ENCODE measurements at regions not wholly inside any gene's neighbourhood (a gene's known extent, or its start where the extent isn't known, plus 50 kb on each side); places are given as distances from the start of the nearest gene placed in this dataset.
A peak's percentile ranks its signal among the peaks of the same experiment; 100 is the strongest.

DNA sequence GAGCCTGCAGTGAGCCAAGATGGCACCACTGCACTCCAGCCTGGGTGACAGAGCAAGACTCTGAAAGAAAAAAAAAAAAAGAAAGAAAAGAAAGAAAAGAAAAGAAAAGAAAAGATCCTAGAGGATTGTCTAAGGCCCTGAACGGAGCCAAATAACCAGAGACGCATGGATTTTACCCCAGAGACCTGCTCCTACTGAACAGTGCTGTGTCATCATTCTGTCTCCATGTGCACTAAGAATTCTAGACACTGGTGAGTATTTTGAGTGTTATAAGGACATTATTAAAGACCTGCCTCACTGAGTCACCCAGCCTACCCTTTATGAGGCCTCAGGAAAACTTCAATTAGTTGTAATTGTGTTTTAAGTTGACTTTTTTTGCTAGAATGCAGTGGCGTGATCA, 61.9 kb upstream of the RIOK3 start:
- no peak for DNase-seq

DNA sequence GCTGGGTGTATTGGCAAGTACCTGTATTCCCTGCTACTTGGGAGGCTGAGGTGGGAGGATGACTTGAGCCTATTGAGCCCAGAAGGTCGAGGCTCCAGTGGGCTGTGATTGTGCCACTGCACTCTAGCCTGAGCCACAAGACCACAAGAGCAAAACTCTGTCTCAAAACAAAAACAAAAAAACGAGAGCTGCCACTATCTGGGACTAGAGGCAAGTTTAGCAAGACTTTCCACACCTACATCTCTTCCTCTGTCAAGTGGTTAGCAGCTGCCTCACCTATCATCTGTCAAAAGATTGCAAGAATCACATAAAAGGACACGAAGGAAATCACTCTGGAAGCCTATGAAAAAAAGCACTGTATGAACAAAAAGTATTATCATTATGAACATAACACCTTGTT, 55.2 kb upstream of the RIOK3 start:
- peak; percentile 4 for DNase-seq

DNA sequence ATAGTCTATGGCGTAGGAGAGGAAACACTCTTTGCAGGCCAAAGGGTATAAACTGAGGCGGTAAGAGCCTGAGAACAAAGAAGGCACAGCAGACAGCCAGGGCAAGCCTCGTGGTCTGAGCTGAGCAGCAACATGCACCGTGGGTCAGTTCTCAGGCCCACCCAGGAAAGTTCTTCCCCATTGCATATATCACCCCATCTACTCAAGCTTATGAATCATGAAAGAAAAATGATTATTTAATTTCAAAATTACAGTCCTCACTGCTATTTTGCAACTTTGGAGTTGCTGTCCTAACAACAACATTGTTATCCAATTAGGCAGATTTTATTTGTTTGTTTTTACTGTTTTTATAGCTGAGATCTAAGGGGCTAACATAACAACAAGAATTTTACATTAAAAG, 54.7 kb upstream of the RIOK3 start:
- DNase-seq: no peak

DNA sequence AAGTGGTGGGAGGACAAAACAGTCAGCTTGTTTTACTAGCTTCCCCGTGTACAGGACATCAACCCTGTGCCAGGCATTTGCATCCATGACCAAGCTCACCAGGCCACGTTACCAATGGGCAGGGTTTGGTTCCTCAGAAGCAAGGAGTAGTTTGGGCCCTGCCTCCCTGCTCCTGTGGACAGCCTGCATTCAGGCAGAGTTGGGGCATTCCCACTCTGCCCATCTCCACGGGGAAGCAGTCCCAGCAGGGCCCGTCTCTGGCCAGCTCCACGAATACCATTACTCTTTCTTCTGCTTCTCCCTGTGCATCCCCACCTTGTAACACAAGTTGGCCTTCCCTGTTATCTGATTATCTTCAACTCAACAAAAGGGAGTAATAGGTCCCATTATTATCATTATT, 54.0 kb upstream of the RIOK3 start:
- DNase-seq: no peak

DNA sequence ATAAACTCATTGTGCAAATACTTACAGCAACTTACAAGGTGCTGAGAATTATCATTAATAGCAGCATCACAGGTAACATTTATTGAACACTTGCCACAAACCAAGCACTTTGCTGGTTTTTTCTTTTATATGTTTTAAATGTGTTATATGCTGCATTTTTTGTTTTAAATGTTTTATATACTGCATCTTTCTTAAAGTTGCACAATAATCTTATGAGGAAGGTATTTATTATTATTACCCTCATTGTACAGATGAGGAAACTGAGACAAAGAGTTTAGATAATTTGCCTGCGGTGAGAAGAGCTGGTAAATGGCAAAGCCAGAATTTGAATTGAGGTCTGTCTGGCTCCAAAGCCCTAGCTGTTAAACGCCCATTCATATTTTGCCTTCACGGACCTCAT, 52.2 kb upstream of the RIOK3 start:
- no peak for DNase-seq

DNA sequence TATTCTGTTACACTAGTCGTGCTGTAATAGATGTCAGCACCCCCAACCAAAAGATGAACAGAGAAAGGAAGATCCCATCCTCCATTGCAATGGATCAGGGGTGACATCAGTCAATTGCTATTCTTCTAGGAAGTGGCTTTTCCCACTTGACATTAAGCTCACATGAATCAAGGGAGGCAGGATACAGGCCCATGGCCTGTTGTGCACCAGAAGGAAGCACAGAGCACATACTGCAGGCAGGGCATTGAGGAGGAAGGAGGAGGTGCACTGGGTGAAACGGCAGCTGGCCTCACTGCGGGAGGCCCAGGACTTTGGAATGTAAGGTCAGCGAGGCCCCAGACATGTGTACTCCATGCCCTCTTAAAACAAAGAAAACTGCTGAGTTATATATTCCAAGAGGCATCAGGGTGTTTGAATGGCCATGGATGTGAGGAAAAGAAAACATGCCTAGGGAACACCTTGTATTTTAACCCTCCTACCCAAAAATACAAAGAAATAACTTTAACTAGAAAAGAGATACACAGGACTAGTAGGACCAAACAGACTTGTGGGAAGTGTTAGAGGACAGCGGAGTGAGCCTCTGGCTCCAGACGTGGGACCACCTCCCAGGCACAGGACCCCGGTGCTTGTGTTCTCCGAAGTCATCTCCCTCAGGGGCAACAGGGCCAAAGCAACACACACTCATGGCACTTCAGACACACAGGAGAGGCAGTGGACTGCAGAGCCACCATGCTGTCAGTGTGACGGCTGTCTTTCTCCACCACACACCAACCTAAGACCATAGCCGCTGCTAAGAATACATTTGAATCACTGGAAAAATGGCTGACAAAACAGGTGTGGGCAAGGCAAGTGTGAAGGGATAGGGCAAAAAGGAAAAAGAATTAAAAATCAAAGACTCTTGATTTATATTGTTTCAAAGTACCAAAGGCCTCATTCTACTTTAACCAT, 51.4 kb upstream of the RIOK3 start:
- no peak for DNase-seq

Measured in CD4-positive, alpha-beta T cell treated with Interleukin-6 for 4 hours (primary cell).